ENCODE measurements at regions not wholly inside any gene's neighbourhood (a gene's known extent, or its start where the extent isn't known, plus 50 kb on each side); places are given as distances from the start of the nearest gene placed in this dataset.
A peak's percentile ranks its signal among the peaks of the same experiment; 100 is the strongest.

GRCh38 chr22:46067159-46068111, 82.9 kb upstream of the PPARA start:
- no peak for DNase-seq

- DNase-seq, result no peak
These were observed 82.1 kb upstream of the PPARA start for GRCh38 chr22:46068181-46068592.

GRCh38 chr22:46068593-46069491, 81.5 kb upstream of the PPARA start:
- DNase-seq, result no peak

GRCh38 chr22:46069521-46070214, 80.7 kb upstream of the PPARA start:
- peak; percentile 31 to 38 for DNase-seq

- peak; percentile 17 to 29 for DNase-seq
These were observed 80.0 kb upstream of the PPARA start for GRCh38 chr22:46070215-46070802.

GRCh38 chr22:46070803-46071450, 79.4 kb upstream of the PPARA start:
- peak; percentile 42 to 53 for DNase-seq

- DNase-seq, result peak; percentile 49 to 52
These were observed 78.7 kb upstream of the PPARA start for GRCh38 chr22:46071451-46072109.

- peak; percentile 48 to 55 for DNase-seq
These were observed 78.0 kb upstream of the PPARA start for GRCh38 chr22:46072110-46072881.

- DNase-seq, result no peak
These were observed 77.2 kb upstream of the PPARA start for GRCh38 chr22:46072981-46073682.

- no peak for DNase-seq
These were observed 76.4 kb upstream of the PPARA start for GRCh38 chr22:46073683-46074504.

GRCh38 chr22:46074771-46075551, 75.4 kb upstream of the PPARA start:
- DNase-seq, result no peak

- no peak for DNase-seq
These were observed 74.4 kb upstream of the PPARA start for GRCh38 chr22:46075764-46076531.

- DNase-seq, result no peak
These were observed 73.5 kb upstream of the PPARA start for GRCh38 chr22:46076651-46077339.

- no peak for DNase-seq
These were observed 72.6 kb upstream of the PPARA start for GRCh38 chr22:46077669-46078099.

GRCh38 chr22:46078241-46079092, 71.9 kb upstream of the PPARA start:
- DNase-seq, result no peak
